ENCODE measurements at regions not wholly inside any gene's neighbourhood (a gene's known extent, or its start where the extent isn't known, plus 50 kb on each side); places are given as distances from the start of the nearest gene placed in this dataset.
"Not testable (repeated sequence)": the region's sequence is repeated elsewhere in the genome, so short reads cannot be mapped to it uniquely, and the experiment has no call there.

- H3K27ac ChIP-seq, result no peak overlapping the region
- no peak for DNase-seq (ENCODE audit: low read depth, low spot score)
Measured at GRCh38 chr5:90338712-90339372, 70.7 kb downstream of the CETN3 start.

- H3K27ac ChIP-seq, result no peak overlapping the region
- DNase-seq (ENCODE audit: low read depth, low spot score), result no peak
Measured at GRCh38 chr5:90337449-90338052, 72.0 kb downstream of the CETN3 start.

GRCh38 chr5:90336752-90337151, 72.8 kb downstream of the CETN3 start:
- H3K27ac ChIP-seq, result no peak overlapping the region
- no peak for DNase-seq (ENCODE audit: low read depth, low spot score)

GRCh38 chr5:90334741-90335140, 74.8 kb downstream of the CETN3 start:
- H3K27ac ChIP-seq, result no peak overlapping the region
- DNase-seq (ENCODE audit: low read depth, low spot score), result no peak

- no peak for DNase-seq (ENCODE audit: low read depth, low spot score)
- H3K27ac ChIP-seq, result no peak overlapping the region
Measured at GRCh38 chr5:90329911-90330310, 79.6 kb downstream of the CETN3 start.

- no peak for DNase-seq (ENCODE audit: low read depth, low spot score)
- no peak overlapping the region for H3K27ac ChIP-seq
Measured at GRCh38 chr5:90326995-90327394, 82.6 kb downstream of the CETN3 start.

GRCh38 chr5:90325093-90325492, 84.5 kb downstream of the CETN3 start:
- H3K27ac ChIP-seq, result no peak overlapping the region
- DNase-seq (ENCODE audit: low read depth, low spot score), result no peak

- not testable (repeated sequence) for H3K27ac ChIP-seq; DNase-seq (ENCODE audit: low read depth, low spot score)
Measured at GRCh38 chr5:90320348-90320747, 89.2 kb downstream of the CETN3 start.

GRCh38 chr5:90312027-90312426, 97.5 kb downstream of the CETN3 start:
- no peak for DNase-seq (ENCODE audit: low read depth, low spot score)
- no peak overlapping the region for H3K27ac ChIP-seq

GRCh38 chr5:90311401-90311800, 98.2 kb downstream of the CETN3 start:
- DNase-seq (ENCODE audit: low read depth, low spot score), result no peak
- no peak overlapping the region for H3K27ac ChIP-seq

- no peak for DNase-seq (ENCODE audit: low read depth, low spot score)
- no peak overlapping the region for H3K27ac ChIP-seq
Measured at GRCh38 chr5:90308787-90309585, 100.6 kb downstream of the CETN3 start.

- DNase-seq (ENCODE audit: low read depth, low spot score), result no peak
- no peak overlapping the region for H3K27ac ChIP-seq
Measured at GRCh38 chr5:90307782-90308181, 101.8 kb downstream of the CETN3 start.

- DNase-seq (ENCODE audit: low read depth, low spot score), result no peak
- H3K27ac ChIP-seq, result no peak overlapping the region
Measured at GRCh38 chr5:90307322-90307721, 102.2 kb downstream of the CETN3 start.

GRCh38 chr5:90306613-90307012, 102.9 kb downstream of the CETN3 start:
- no peak overlapping the region for H3K27ac ChIP-seq
- no peak for DNase-seq (ENCODE audit: low read depth, low spot score)

GRCh38 chr5:90305041-90305720, 104.4 kb downstream of the CETN3 start:
- no peak for DNase-seq (ENCODE audit: low read depth, low spot score)
- H3K27ac ChIP-seq, result no peak overlapping the region

- no peak overlapping the region for H3K27ac ChIP-seq
- DNase-seq (ENCODE audit: low read depth, low spot score), result no peak
Measured at GRCh38 chr5:90301248-90301647, 108.3 kb downstream of the CETN3 start.

GRCh38 chr5:90297045-90297764, 112.4 kb downstream of the CETN3 start:
- no peak for DNase-seq (ENCODE audit: low read depth, low spot score)

GRCh38 chr5:90294604-90295003, 115.0 kb downstream of the CETN3 start:
- DNase-seq (ENCODE audit: low read depth, low spot score), result no peak
- no peak overlapping the region for H3K27ac ChIP-seq

More at GRCh38 chr5:90297045-90297764, 112.4 kb downstream of the CETN3 start:
- no peak overlapping the region for H3K27ac ChIP-seq

GRCh38 chr5:90293931-90294330, 115.6 kb downstream of the CETN3 start:
- H3K27ac ChIP-seq, result no peak overlapping the region
- DNase-seq (ENCODE audit: low read depth, low spot score), result no peak

GRCh38 chr5:90290648-90291047, 118.9 kb downstream of the CETN3 start:
- no peak overlapping the region for H3K27ac ChIP-seq
- DNase-seq (ENCODE audit: low read depth, low spot score), result no peak
